ENCODE measurements at regions not wholly inside any gene's neighbourhood (a gene's known extent, or its start where the extent isn't known, plus 50 kb on each side); places are given as distances from the start of the nearest gene placed in this dataset.

DNA sequence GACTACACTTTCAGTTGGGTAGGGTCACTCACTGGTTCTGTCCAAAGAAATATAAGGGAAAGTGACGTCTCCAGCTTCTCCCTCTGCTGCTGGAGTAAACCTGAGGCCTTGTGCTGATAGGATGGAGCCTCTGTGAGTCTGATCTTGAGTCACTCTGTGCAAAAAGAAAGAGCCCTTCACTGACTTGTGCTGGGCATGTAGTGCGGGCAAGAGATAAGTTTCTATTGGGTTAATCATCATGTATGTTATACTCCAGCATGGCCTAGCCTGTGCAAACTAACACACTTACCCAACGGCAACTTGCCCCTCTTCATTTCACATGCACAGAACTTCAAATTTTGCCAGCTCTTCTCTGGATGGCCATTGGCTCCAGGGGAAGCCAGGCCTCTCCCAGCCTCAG is 118.5 kb upstream of the LMO4 start:
- no peaks in the 10 kb centered on the region for H3K9me3 ChIP-seq (ENCODE audit: control insufficient read depth, low read length)
- WGBS, 2 donors, result 93% methylated on average over 3 of the region's 3 CpGs
- H3K4me1 ChIP-seq (ENCODE audit: control insufficient read depth in 1 of 2, insufficient read depth in 2 of 2, low read length in 2 of 2), result no peaks in the 10 kb centered on the region
- intact Hi-C loops (cut with DNase I), result no loop called here
- H3K4me3 ChIP-seq (ENCODE audit: low read length in 2 of 2), result no peak overlapping the region
- H3K27me3 ChIP-seq (ENCODE audit: control insufficient read depth in 1 of 2, insufficient read depth in 2 of 2, low read length in 1 of 2), result no peaks in the 10 kb centered on the region
- ATAC-seq (ENCODE audit: low FRiP score) (no peak), DNase-seq (no peak)
- H3K36me3 ChIP-seq (ENCODE audit: control insufficient read depth in 1 of 2, insufficient read depth in 2 of 2, low read length in 1 of 2), result no peaks in the 10 kb centered on the region
- no peak overlapping the region for H3K27ac ChIP-seq (ENCODE audit: low read depth in 1 of 2, low read length in 2 of 2)

DNA sequence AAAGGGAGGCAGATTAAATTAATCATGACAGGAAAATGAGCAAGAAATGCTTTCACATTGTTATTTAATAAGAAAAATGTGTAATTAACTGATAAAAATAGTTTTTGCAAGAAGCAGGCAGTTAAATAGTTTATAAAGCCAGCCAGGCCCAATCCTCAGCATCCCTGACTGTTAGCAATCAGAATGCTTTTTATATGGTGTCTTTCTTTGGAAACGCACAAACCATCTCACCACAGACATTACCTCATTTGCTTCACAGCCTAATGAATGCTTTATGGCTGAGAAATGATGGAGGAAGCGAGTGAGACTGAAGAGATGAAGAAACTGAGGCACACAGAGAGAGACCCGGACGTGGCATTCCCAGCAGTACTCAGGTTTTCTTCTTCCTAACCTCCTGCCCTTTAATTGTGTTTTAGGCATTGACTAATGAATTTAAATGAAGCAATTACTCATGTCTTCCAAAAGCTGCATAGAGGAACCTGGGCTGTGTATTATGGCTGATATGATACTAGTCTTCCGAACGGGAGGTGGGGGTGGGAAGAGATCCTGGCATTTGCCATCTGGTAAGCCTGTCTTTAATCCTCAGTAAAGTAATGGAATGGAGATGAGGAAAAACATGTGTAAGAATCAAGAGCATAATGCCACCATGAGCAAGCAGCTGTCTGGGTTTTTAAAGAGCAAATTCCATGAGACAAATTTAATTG is 116.1 kb upstream of the LMO4 start:
- ATAC-seq (ENCODE audit: low FRiP score) (no peak), DNase-seq (no peak)
- Histone ChIP-seq H3K9me3 (ENCODE audit: control insufficient read depth, low read length) (peaks cover 3% of the 10 kb centered on the region), H3K4me3 (ENCODE audit: low read length in 2 of 2) (no peak overlapping the region), H3K36me3 (ENCODE audit: control insufficient read depth in 1 of 2, insufficient read depth in 2 of 2, low read length in 1 of 2) (no peaks in the 10 kb centered on the region), H3K27ac (ENCODE audit: low read depth in 1 of 2, low read length in 2 of 2) (no peak overlapping the region), H3K4me1 (ENCODE audit: control insufficient read depth in 1 of 2, insufficient read depth in 2 of 2, low read length in 2 of 2) (no peaks in the 10 kb centered on the region), H3K27me3 (ENCODE audit: control insufficient read depth in 1 of 2, insufficient read depth in 2 of 2, low read length in 1 of 2) (no peaks in the 10 kb centered on the region)
- intact Hi-C loops (cut with DNase I), result no loop called here
- 76 to 78% methylated on average over 6 of the region's 6 CpGs for WGBS, 2 donors

DNA sequence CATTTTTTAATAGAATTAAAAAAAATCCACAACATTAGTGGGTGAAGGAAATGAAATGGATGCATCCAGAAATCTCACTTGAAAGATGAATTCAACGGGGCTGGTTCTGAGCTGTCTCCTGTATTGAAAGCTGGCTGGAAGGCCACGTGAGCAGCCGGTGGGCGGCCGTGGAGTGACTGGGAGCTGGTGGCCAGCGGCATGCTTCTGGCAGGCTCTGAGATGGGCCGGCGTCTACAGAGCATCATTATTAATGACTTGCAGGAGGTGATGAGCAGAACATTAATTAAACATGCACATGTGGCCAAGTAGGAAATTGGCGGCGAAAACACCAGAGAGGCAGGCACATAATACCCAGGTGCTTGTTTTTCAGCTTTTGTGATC is 115.6 kb upstream of the LMO4 start:
- Histone ChIP-seq H3K4me3 (ENCODE audit: low read length in 2 of 2) (no peak overlapping the region), H3K27ac (ENCODE audit: low read depth in 1 of 2, low read length in 2 of 2) (no peak overlapping the region), H3K4me1 (ENCODE audit: control insufficient read depth in 1 of 2, insufficient read depth in 2 of 2, low read length in 2 of 2) (no peaks in the 10 kb centered on the region), H3K9me3 (ENCODE audit: control insufficient read depth, low read length) (peaks cover 3% of the 10 kb centered on the region), H3K27me3 (ENCODE audit: control insufficient read depth in 1 of 2, insufficient read depth in 2 of 2, low read length in 1 of 2) (no peaks in the 10 kb centered on the region), H3K36me3 (ENCODE audit: control insufficient read depth in 1 of 2, insufficient read depth in 2 of 2, low read length in 1 of 2) (no peaks in the 10 kb centered on the region)
- 79 to 80% methylated on average over 10 of the region's 10 CpGs for WGBS, 2 donors
- peak in 1 of 2 donors; percentile 49 for DNase-seq
- no peak for ATAC-seq (ENCODE audit: low FRiP score)
- intact Hi-C loops (cut with DNase I), result no loop called here

DNA sequence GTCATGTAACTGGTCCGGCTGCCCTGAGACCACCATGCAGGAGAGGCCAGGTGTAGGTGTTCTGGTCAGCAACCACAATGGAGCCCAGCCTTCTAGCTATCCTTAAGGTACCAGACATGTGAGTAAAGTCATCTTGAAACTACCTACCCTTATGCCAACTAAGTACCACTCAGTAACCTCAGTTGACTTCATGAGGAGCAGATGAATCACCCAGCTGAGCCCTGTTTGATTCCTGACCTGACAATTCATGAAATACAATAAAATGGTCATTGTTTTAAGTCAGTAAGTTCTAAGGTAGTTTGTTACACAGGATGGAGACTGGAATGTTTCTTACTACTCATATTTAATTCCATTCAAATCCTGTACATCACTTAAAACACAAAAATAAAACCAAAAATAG is 113.1 kb upstream of the LMO4 start:
- Histone ChIP-seq H3K27me3 (ENCODE audit: control insufficient read depth in 1 of 2, insufficient read depth in 2 of 2, low read length in 1 of 2) (no peaks in the 10 kb centered on the region), H3K4me1 (ENCODE audit: control insufficient read depth in 1 of 2, insufficient read depth in 2 of 2, low read length in 2 of 2) (no peaks in the 10 kb centered on the region), H3K4me3 (ENCODE audit: low read length in 2 of 2) (no peak overlapping the region), H3K27ac (ENCODE audit: low read depth in 1 of 2, low read length in 2 of 2) (no peak overlapping the region), H3K36me3 (ENCODE audit: control insufficient read depth in 1 of 2, insufficient read depth in 2 of 2, low read length in 1 of 2) (no peaks in the 10 kb centered on the region), H3K9me3 (ENCODE audit: control insufficient read depth, low read length) (peaks cover 3% of the 10 kb centered on the region)
- DNase-seq (no peak), ATAC-seq (ENCODE audit: low FRiP score) (no peak)
- WGBS, 2 donors, result 91 to 100% methylated on average over 1 of the region's 1 CpG
- intact Hi-C loops (cut with DNase I), result no loop called here

DNA sequence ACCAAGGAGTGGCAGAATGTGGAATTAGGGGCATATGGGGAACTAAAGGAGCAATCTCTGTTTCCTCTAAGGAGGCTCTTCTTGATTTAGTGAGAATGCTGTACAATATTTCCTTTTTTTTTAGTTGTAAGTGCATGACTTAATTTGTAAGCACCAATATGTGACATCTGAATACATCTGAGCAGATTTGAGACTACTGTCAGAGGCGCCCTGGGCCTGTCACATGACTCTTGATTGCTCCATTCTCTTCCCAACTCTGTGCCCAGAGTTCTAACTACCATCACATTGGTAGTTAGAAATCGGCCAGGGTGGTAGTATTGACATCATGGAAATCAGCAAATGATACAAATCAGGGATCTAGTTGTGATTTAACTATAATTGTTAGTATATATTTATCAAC is 110.1 kb upstream of the LMO4 start:
- no peaks in the 10 kb centered on the region for H3K36me3 ChIP-seq (ENCODE audit: control insufficient read depth in 1 of 2, insufficient read depth in 2 of 2, low read length in 1 of 2)
- H3K27ac ChIP-seq (ENCODE audit: low read depth in 1 of 2, low read length in 2 of 2), result no peak overlapping the region
- peaks cover 3% of the 10 kb centered on the region for H3K9me3 ChIP-seq (ENCODE audit: control insufficient read depth, low read length)
- ATAC-seq (ENCODE audit: low FRiP score), result no peak
- H3K4me1 ChIP-seq (ENCODE audit: control insufficient read depth in 1 of 2, insufficient read depth in 2 of 2, low read length in 2 of 2), result no peaks in the 10 kb centered on the region
- 79 to 81% methylated on average over 2 of the region's 2 CpGs for WGBS, 2 donors
- H3K27me3 ChIP-seq (ENCODE audit: control insufficient read depth in 1 of 2, insufficient read depth in 2 of 2, low read length in 1 of 2), result no peaks in the 10 kb centered on the region
- intact Hi-C loops (cut with DNase I), result no loop called here
- DNase-seq, result no peak
- no peak overlapping the region for H3K4me3 ChIP-seq (ENCODE audit: low read length in 2 of 2)

DNA sequence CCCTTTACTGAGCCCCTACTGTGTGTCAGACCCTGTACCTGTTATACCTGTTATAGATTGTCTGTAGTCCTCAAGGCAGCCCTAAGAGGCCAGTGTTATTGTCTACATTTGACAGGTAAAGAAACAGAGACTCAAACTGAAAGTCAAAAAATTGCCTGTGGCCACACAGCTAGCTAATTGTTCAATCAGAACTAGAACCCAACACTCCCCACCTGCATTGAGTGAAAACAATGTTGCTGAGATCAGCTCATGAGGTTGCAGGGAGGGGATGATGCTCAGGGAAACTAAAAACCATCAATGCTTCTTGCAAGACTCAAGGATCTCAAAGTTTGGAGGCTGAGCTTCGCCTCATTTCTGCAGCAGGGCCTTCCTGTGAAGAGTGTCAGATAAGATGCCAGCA is 109.5 kb upstream of the LMO4 start:
- no peaks in the 10 kb centered on the region for H3K36me3 ChIP-seq (ENCODE audit: control insufficient read depth in 1 of 2, insufficient read depth in 2 of 2, low read length in 1 of 2)
- no peak overlapping the region for H3K27ac ChIP-seq (ENCODE audit: low read depth in 1 of 2, low read length in 2 of 2)
- ATAC-seq (ENCODE audit: low FRiP score) (no peak), DNase-seq (no peak)
- 82 to 86% methylated on average over 1 of the region's 1 CpG for WGBS, 2 donors
- H3K27me3 ChIP-seq (ENCODE audit: control insufficient read depth in 1 of 2, insufficient read depth in 2 of 2, low read length in 1 of 2), result no peaks in the 10 kb centered on the region
- no peak overlapping the region for H3K4me3 ChIP-seq (ENCODE audit: low read length in 2 of 2)
- intact Hi-C loops (cut with DNase I), result no loop called here
- peaks cover 3% of the 10 kb centered on the region for H3K9me3 ChIP-seq (ENCODE audit: control insufficient read depth, low read length)
- H3K4me1 ChIP-seq (ENCODE audit: control insufficient read depth in 1 of 2, insufficient read depth in 2 of 2, low read length in 2 of 2), result no peaks in the 10 kb centered on the region

DNA sequence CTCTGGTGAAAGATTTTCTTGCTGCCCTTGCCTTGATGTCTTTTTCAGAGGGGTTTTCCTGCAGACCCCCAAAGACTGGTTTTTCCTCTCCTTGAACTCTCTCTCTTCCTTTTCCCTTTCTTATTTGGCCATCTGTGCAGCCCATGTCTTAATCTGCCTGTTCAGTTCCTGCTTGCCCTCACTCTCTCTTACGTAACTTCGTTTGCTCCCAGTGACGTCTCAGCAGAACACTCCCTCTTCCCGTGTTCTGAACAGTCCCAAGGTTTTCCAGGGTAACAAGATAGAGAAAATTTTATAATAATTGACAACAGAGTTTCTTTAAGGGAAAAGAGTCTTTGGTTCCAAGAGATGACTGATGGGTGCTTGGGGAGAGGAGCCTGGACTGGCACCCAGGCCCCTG is 109.1 kb upstream of the LMO4 start:
- ATAC-seq (ENCODE audit: low FRiP score) (no peak), DNase-seq (no peak)
- intact Hi-C loops (cut with DNase I), result no loop called here
- peaks cover 3% of the 10 kb centered on the region for H3K9me3 ChIP-seq (ENCODE audit: control insufficient read depth, low read length)
- H3K27ac ChIP-seq (ENCODE audit: low read depth in 1 of 2, low read length in 2 of 2), result no peak overlapping the region
- no peaks in the 10 kb centered on the region for H3K27me3 ChIP-seq (ENCODE audit: control insufficient read depth in 1 of 2, insufficient read depth in 2 of 2, low read length in 1 of 2)
- no peaks in the 10 kb centered on the region for H3K36me3 ChIP-seq (ENCODE audit: control insufficient read depth in 1 of 2, insufficient read depth in 2 of 2, low read length in 1 of 2)
- 76 to 82% methylated on average over 4 of the region's 4 CpGs for WGBS, 2 donors
- H3K4me3 ChIP-seq (ENCODE audit: low read length in 2 of 2), result no peak overlapping the region
- H3K4me1 ChIP-seq (ENCODE audit: control insufficient read depth in 1 of 2, insufficient read depth in 2 of 2, low read length in 2 of 2), result no peaks in the 10 kb centered on the region

DNA sequence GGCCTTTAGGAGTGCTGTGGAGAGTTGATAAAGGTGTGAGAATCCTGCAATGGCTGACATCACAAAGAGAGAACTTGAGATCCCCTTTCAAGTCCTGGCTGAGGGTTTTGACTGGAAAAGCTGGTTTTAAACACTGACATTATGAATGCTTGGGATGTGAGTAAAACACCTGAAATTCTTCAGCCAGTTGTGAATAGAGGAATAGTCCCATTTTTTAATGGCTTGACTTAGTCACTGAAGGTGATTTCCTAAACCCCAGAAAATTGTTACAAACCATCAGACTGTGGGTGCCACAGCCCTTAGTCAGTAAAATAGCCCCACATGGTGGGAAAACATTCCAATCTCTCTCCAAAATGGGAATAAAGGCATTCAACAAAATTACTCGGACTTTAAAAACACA is 107.7 kb upstream of the LMO4 start:
- no peaks in the 10 kb centered on the region for H3K36me3 ChIP-seq (ENCODE audit: control insufficient read depth in 1 of 2, insufficient read depth in 2 of 2, low read length in 1 of 2)
- no peaks in the 10 kb centered on the region for H3K4me1 ChIP-seq (ENCODE audit: control insufficient read depth in 1 of 2, insufficient read depth in 2 of 2, low read length in 2 of 2)
- no peak overlapping the region for H3K27ac ChIP-seq (ENCODE audit: low read depth in 1 of 2, low read length in 2 of 2)
- ATAC-seq (ENCODE audit: low FRiP score) (no peak), DNase-seq (no peak)
- H3K9me3 ChIP-seq (ENCODE audit: control insufficient read depth, low read length), result no peaks in the 10 kb centered on the region
- 60 to 73% methylated on average over 1 of the region's 1 CpG for WGBS, 2 donors
- H3K27me3 ChIP-seq (ENCODE audit: control insufficient read depth in 1 of 2, insufficient read depth in 2 of 2, low read length in 1 of 2), result no peaks in the 10 kb centered on the region
- intact Hi-C loops (cut with DNase I), result no loop called here
- no peak overlapping the region for H3K4me3 ChIP-seq (ENCODE audit: low read length in 2 of 2)

DNA sequence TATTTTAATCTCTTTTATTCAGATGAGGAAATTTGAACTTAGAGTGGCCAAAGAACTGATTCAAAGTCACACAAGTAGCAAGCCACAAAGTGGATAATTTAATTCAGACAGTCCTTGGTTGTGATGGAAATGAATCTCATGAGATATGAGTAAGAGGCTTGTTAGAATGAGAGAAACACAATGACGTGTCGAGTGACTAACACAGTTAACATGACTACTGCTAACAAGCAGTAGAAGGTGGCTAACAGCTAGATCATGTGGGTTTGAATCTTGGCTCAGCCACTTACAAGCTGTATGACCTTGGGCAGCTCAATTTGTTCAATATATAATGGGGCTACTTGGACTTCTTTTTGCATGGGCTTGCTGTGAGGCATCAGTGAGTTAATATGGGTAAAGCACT is 104.5 kb upstream of the LMO4 start:
- H3K4me3 ChIP-seq (ENCODE audit: low read length in 2 of 2), result no peak overlapping the region
- no peak overlapping the region for H3K27ac ChIP-seq (ENCODE audit: low read depth in 1 of 2, low read length in 2 of 2)
- H3K36me3 ChIP-seq (ENCODE audit: control insufficient read depth in 1 of 2, insufficient read depth in 2 of 2, low read length in 1 of 2), result no peaks in the 10 kb centered on the region
- no peaks in the 10 kb centered on the region for H3K4me1 ChIP-seq (ENCODE audit: control insufficient read depth in 1 of 2, insufficient read depth in 2 of 2, low read length in 2 of 2)
- H3K27me3 ChIP-seq (ENCODE audit: control insufficient read depth in 1 of 2, insufficient read depth in 2 of 2, low read length in 1 of 2), result no peaks in the 10 kb centered on the region
- H3K9me3 ChIP-seq (ENCODE audit: control insufficient read depth, low read length), result no peaks in the 10 kb centered on the region
- WGBS, 2 donors, result 40 to 75% methylated on average over 2 of the region's 2 CpGs
- ATAC-seq (ENCODE audit: low FRiP score) (no peak), DNase-seq (no peak)
- intact Hi-C loops (cut with DNase I), result no loop called here

All from aorta (tissue), 5 donors.